ENCODE measurements at regions not wholly inside any gene's neighbourhood (a gene's known extent, or its start where the extent isn't known, plus 50 kb on each side); places are given as distances from the start of the nearest gene placed in this dataset.

DNA sequence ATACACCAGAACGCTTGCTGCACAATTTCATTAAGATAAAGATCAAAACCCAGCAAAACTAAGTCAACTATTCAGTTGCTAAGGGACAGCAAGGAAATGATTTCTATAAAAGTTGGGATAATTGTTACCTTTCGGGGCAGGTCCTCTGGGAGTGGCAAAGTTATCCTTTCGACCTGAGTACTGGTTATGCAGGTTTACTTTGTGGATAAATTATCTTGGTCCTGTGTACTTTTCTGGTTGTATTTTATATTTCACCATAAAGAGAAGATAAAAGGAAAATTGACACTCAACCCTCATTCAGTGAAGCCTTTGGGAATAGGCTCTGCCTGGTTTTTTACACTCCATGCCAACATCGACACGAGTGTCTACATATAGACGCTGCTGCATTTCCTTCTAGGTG, 146.5 kb downstream of the SYK start:
- Mint-ChIP-seq H3K27me3 (peaks cover 34% of the 10 kb centered on the region), H3K4me1 (no peaks in the 10 kb centered on the region), H3K27ac (no peak overlapping the region), H3K9me3 (no peaks in the 10 kb centered on the region), H3K36me3 (no peaks in the 10 kb centered on the region), H3K4me3 (no peak overlapping the region)
- DNase-seq (no peak), ATAC-seq (ENCODE audit: low read depth) (no peak)
- POLR2A ChIA-PET, result no interaction called here

- no peaks in the 10 kb centered on the region for H3K36me3 Mint-ChIP-seq
- POLR2A ChIA-PET, result no interaction called here
Observed at GRCh38 chr9:90950600-90950999, 149.0 kb downstream of the SYK start.

DNA sequence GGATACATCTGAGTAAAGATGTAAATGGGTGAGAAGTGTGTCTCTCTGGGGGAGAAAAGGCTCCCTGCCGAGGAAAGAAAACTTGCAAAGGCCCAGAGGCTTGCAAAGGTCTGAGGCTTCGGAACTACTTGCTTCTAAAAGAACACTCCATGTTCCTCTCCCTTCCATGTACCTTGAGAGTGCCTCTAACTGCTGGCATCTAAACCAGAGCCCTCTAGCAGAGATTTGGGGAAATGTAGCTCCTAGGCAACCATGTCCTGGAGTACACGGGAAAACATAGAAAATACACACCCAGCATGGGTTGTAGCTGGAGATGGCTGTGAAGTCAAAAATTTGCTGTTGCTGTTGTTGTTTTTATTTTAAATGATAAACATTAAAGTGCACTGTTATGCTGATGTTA, 151.6 kb downstream of the SYK start:
- ATAC-seq (ENCODE audit: low read depth) (no peak), DNase-seq (no peak)
- H3K9me3 Mint-ChIP-seq, result no peaks in the 10 kb centered on the region
- no peak overlapping the region for H3K4me3 Mint-ChIP-seq
- H3K27me3 Mint-ChIP-seq, result peaks cover 25% of the 10 kb centered on the region
- no peaks in the 10 kb centered on the region for H3K36me3 Mint-ChIP-seq
- POLR2A ChIA-PET, result no interaction called here
- H3K27ac Mint-ChIP-seq, result no peak overlapping the region
- H3K4me1 Mint-ChIP-seq, result peaks cover 2% of the 10 kb centered on the region

More at GRCh38 chr9:90950600-90950999, 149.0 kb downstream of the SYK start:
- ATAC-seq (ENCODE audit: low read depth) (no peak), DNase-seq (no peak)
- Mint-ChIP-seq H3K4me1 (peaks cover 2% of the 10 kb centered on the region), H3K27ac (no peak overlapping the region), H3K9me3 (no peaks in the 10 kb centered on the region), H3K27me3 (peaks cover 36% of the 10 kb centered on the region), H3K4me3 (no peak overlapping the region)

GRCh38 chr9:90953805-90954204, 152.2 kb downstream of the SYK start:
- H3K4me1 Mint-ChIP-seq, result peaks cover 2% of the 10 kb centered on the region
- no peaks in the 10 kb centered on the region for H3K36me3 Mint-ChIP-seq

DNA sequence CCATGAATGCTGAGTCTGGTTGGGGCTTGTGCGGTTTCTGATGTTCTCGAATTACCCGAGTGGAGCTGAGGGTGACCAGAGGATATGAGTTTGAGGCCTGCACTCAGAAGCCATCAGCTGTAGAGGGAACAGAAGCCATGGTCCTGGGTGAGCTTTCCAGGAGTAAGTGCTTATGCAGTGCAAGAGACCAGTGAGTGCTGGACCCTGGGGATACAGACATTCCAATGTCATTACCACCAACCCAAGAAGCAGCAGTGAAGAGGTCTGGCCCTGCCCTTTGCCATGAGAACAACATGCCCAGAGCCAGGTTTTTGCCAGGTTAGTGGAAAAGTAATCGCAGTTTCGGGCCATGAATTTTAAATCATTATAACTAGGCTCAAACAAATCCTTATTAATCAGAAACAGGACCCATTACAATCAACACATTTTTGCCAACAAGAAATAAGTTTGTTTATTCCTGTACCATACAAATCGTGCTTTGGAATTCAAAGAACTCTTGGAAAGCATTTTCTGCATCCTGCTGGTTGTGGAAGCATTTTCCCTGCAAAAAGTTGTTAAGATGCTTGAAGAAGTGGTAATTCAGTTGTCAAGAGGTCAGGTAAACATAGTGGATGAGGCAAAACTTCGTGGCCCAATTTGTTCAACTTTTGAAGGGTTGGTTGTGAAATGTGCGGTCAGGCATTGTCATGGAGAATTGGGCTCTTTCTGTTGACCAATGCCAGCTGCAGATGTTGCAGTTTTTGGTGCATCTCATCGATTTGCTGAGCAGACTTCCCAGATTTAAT, 154.6 kb downstream of the SYK start:
- Mint-ChIP-seq H3K36me3 (no peaks in the 10 kb centered on the region), H3K27ac (no peak overlapping the region), H3K4me3 (no peak overlapping the region), H3K4me1 (peaks cover 2% of the 10 kb centered on the region), H3K9me3 (no peaks in the 10 kb centered on the region), H3K27me3 (peaks cover 17% of the 10 kb centered on the region)
- DNase-seq (no peak), ATAC-seq (ENCODE audit: low read depth) (no peak)
- POLR2A ChIA-PET, result no interaction called here

More at GRCh38 chr9:90953805-90954204, 152.2 kb downstream of the SYK start:
- H3K27ac Mint-ChIP-seq, result no peak overlapping the region
- DNase-seq (no peak), ATAC-seq (ENCODE audit: low read depth) (no peak)
- H3K4me3 Mint-ChIP-seq, result no peak overlapping the region
- POLR2A ChIA-PET, result no interaction called here
- peaks cover 23% of the 10 kb centered on the region for H3K27me3 Mint-ChIP-seq
- H3K9me3 Mint-ChIP-seq, result no peaks in the 10 kb centered on the region

DNA sequence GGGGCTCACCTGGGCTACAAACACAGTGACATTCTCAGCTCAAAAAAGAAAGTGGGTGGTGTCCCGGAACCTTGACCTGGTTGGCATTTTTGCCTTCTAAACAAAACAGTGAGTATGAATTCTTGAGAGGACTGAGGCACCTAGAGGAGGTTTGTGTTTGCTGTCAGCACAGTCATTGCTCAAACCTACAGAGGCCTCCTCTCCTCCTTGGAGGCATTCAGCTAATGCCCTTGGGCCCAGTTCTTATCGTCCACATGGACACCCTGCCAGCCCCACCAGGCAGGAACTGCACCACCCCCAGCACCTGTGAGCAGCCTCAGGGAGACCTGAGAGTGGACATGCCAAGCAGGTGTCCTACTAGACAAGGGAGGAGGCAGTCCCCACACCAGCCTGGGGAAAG, 156.7 kb downstream of the SYK start:
- Mint-ChIP-seq H3K4me1 (peaks cover 2% of the 10 kb centered on the region), H3K4me3 (no peak overlapping the region), H3K27ac (no peak overlapping the region), H3K27me3 (peaks cover 20% of the 10 kb centered on the region), H3K9me3 (peaks cover 1% of the 10 kb centered on the region), H3K36me3 (peaks cover 2% of the 10 kb centered on the region)
- no peak for ATAC-seq (ENCODE audit: low read depth)
- no peak for DNase-seq
- POLR2A ChIA-PET, result no interaction called here

DNA sequence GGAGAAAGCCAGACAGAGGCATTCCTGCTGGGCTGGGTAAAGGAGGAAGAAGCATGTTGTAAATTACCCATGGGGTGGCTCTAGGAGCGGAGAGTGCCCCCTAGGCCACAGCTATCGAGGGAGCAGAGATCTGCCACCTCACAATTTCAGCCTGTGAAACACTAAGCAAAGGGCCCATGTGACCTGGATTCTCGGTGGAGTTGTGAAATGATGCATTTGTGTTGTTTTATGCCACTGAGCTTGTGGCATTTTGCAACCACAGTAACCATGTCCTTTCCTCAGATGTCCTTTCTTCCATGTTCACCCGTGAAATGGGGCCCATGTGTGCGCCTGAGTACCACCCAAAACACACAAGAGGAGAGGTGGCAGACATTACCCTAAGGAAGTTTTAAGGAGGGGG, 159.3 kb downstream of the SYK start:
- H3K4me3 Mint-ChIP-seq, result no peak overlapping the region
- ATAC-seq (ENCODE audit: low read depth) (no peak), DNase-seq (no peak)
- no peaks in the 10 kb centered on the region for H3K4me1 Mint-ChIP-seq
- POLR2A ChIA-PET, result no interaction called here
- peaks cover 18% of the 10 kb centered on the region for H3K27me3 Mint-ChIP-seq
- no peak overlapping the region for H3K27ac Mint-ChIP-seq
- peaks cover 2% of the 10 kb centered on the region for H3K36me3 Mint-ChIP-seq
- H3K9me3 Mint-ChIP-seq, result peaks cover 1% of the 10 kb centered on the region

DNA sequence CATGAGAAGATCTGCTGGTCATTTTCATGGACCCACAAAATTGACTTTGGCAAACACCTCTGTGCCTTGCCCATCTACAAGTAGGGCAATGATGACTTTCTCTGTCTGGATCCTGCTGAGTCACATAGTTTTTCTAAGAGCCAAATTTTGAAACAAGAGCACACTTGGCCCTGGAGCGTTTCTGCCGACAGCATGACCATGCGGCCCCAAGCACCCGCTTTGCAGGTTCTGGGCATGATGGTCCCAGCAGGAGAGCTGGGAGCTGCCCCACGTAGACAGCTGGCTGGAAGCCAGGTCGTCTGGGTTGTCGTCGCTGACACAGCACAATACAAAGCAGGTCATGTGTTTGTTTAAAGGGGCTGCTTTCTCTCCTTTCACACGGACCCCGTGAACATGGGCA, 159.8 kb downstream of the SYK start:
- POLR2A ChIA-PET, result no interaction called here
- peaks cover 18% of the 10 kb centered on the region for H3K27me3 Mint-ChIP-seq
- DNase-seq (no peak), ATAC-seq (ENCODE audit: low read depth) (no peak)
- no peaks in the 10 kb centered on the region for H3K4me1 Mint-ChIP-seq
- H3K36me3 Mint-ChIP-seq, result peaks cover 2% of the 10 kb centered on the region
- H3K9me3 Mint-ChIP-seq, result peaks cover 1% of the 10 kb centered on the region
- H3K27ac Mint-ChIP-seq, result no peak overlapping the region
- H3K4me3 Mint-ChIP-seq, result no peak overlapping the region

- peaks cover 16% of the 10 kb centered on the region for H3K27me3 Mint-ChIP-seq
- ATAC-seq (ENCODE audit: low read depth) (no peak), DNase-seq (no peak)
- H3K36me3 Mint-ChIP-seq, result peaks cover 2% of the 10 kb centered on the region
- H3K4me1 Mint-ChIP-seq, result no peaks in the 10 kb centered on the region
- peaks cover 1% of the 10 kb centered on the region for H3K9me3 Mint-ChIP-seq
- POLR2A ChIA-PET, result no interaction called here
- H3K27ac Mint-ChIP-seq, result no peak overlapping the region
- H3K4me3 Mint-ChIP-seq, result no peak overlapping the region
Observed at GRCh38 chr9:90964101-90965020, 162.7 kb downstream of the SYK start.

DNA sequence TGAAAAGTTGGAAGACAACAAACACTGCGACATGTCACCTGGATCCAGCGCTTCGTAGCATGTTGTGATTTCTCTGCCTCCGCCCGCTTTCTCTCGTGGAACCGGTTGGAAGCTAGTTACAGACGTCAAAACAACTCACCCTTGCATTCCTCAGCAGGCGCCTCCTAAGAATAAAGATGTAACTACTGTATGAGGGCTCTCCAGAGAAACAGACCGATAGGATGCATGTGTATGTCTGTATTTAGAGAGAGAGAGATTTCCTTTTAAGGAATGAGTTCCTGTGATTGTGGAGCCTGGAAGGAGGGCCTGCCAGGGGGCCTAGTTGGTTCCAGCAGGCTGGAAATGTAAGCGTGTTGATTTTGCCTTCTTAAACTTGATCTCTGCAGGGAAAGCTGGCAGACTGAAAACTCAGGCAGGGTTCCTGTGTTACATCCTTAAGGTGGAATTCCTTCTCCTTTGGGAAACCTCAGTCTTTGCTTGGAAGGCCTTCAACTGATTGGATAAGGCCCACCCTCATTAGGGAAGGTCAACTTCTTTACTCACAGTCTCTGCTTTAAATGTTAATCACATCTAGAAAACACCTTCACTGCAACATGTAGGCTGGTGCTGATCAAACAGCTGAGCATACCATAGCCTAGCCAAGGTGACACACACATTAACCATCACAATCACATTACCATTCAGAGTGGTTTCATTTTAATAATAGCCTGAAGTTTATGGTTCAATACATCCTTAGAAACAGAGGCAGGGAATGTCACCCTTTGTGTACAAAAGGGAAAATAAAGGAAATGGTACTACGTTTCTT, 163.8 kb downstream of the SYK start:
- H3K36me3 Mint-ChIP-seq, result peaks cover 2% of the 10 kb centered on the region
- H3K4me3 Mint-ChIP-seq, result no peak overlapping the region
- H3K27ac Mint-ChIP-seq, result no peak overlapping the region
- no peak for ATAC-seq (ENCODE audit: low read depth)
- H3K4me1 Mint-ChIP-seq, result no peaks in the 10 kb centered on the region
- POLR2A ChIA-PET, result no interaction called here
- no peak for DNase-seq
- H3K9me3 Mint-ChIP-seq, result peaks cover 1% of the 10 kb centered on the region
- peaks cover 10% of the 10 kb centered on the region for H3K27me3 Mint-ChIP-seq

DNA sequence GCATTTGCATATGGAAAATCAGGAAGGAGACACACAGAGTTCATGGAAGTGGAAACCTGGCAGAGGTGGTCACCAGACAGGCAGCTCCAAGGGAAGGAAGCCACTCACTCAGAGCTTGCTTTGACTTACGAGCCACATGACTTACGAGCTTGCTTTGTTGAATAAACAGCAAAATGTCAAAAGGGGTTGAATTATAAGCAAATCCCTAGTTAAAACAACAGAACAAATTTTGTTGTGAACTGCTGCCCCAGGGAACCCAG, 164.3 kb downstream of the SYK start:
- ATAC-seq (ENCODE audit: low read depth) (no peak), DNase-seq (no peak)
- no peak overlapping the region for H3K4me3 Mint-ChIP-seq
- H3K36me3 Mint-ChIP-seq, result peaks cover 2% of the 10 kb centered on the region
- POLR2A ChIA-PET, result no interaction called here
- peaks cover 1% of the 10 kb centered on the region for H3K9me3 Mint-ChIP-seq
- H3K4me1 Mint-ChIP-seq, result no peaks in the 10 kb centered on the region
- peaks cover 10% of the 10 kb centered on the region for H3K27me3 Mint-ChIP-seq
- H3K27ac Mint-ChIP-seq, result no peak overlapping the region

DNA sequence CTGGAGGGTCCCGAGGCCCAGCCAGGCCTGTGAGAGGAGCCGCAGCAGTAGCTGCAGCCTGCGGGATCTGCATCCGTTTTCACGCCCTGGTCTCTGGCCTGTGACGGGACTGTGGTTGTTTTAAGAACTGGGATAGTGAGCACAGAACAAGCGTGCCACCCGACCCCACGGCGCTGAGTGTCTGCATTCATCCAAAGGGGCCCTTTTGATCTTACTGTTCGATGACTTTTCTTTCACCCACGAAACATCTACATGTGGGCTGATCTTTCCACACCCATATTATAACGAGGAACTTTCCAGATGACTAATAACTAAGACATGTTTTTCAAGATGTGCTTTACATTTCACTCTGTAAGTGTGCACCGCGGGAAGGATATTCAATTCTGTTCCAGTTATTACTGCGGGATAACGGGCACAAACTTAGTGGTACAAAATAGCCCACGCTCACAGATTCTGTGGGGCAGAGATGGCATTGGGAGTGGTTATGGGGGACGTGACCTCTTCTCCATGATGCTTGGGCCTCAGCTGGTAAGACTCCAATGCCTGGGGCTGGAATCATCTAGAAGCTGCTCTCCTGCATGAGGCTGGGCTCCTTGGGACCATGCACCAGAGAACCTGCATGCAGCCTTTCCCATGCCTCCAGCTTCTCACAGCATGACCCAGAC, 165.0 kb downstream of the SYK start:
- POLR2A ChIA-PET, result no interaction called here
- H3K4me1 Mint-ChIP-seq, result no peaks in the 10 kb centered on the region
- no peak overlapping the region for H3K4me3 Mint-ChIP-seq
- DNase-seq (no peak), ATAC-seq (ENCODE audit: low read depth) (no peak)
- H3K9me3 Mint-ChIP-seq, result peaks cover 1% of the 10 kb centered on the region
- H3K27ac Mint-ChIP-seq, result no peak overlapping the region
- H3K36me3 Mint-ChIP-seq, result peaks cover 2% of the 10 kb centered on the region
- H3K27me3 Mint-ChIP-seq, result peaks cover 10% of the 10 kb centered on the region

GRCh38 chr9:90967145-90967538, 165.5 kb downstream of the SYK start:
- POLR2A ChIA-PET, result no interaction called here
- H3K9me3 Mint-ChIP-seq, result peaks cover 1% of the 10 kb centered on the region
- H3K36me3 Mint-ChIP-seq, result peaks cover 2% of the 10 kb centered on the region
- no peak for ATAC-seq (ENCODE audit: low read depth)
- no peaks in the 10 kb centered on the region for H3K4me1 Mint-ChIP-seq
- H3K27me3 Mint-ChIP-seq, result peaks cover 10% of the 10 kb centered on the region
- no peak overlapping the region for H3K4me3 Mint-ChIP-seq
- DNase-seq, result no peak
- H3K27ac Mint-ChIP-seq, result no peak overlapping the region

All from activated naive CD8-positive, alpha-beta T cell treated with anti-CD3 and anti-CD28 coated beads, Interleukin-2, amount 10 ng/mL, durations not matched to agents 7 days and 5 days (primary cell).